GM12891 (cell line): ENCODE measurements at regions not wholly inside any gene's neighbourhood (a gene's known extent, or its start where the extent isn't known, plus 50 kb on each side); places are given as distances from the start of the nearest gene placed in this dataset.

Experiments
- PAX5 ChIP-seq: IDR thresholded peaks from 2 replicates; pipeline ENCODE4 v1.6.1; 2011; ENCODE audit warnings: low read length, moderate library complexity, mild to moderate bottlenecking; ENCODE audit not compliant: insufficient read depth, severe bottlenecking
- POLR2A ChIP-seq: IDR thresholded peaks from 2 replicates; pipeline ENCODE4 v1.6.1; 2011; ENCODE audit warnings: low read depth, low read length, control low read depth
- POLR2AphosphoS5 ChIP-seq: IDR thresholded peaks from 2 replicates; pipeline ENCODE4 v1.6.1; 2011; ENCODE audit warnings: low read depth, low read length, control low read depth
- POU2F2 ChIP-seq: IDR thresholded peaks from 2 replicates; pipeline ENCODE4 v1.6.1; 2011; ENCODE audit warnings: low read depth, mild to moderate bottlenecking, control low read depth, low read length, moderate library complexity

DNA sequence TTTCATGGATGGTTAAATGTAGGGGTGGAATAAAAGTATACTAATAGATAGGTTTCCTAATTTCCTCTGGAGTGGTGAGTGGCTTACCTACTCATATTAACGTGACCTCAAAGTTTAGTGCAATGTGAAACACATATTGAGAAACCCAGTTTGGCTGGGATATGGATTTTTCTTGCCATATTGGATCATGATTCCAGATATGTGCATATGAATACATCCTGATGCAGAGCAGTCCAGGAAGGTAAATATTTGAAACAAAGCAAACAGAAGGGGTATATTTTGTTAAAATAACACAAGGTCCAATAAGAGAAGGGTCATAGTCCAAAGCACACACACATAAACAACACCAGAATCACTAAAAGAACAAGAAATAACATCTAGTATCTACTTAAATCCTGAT is 608.1 kb downstream of the PKHD1 start:
- TF ChIP-seq POLR2AphosphoS5, result no peak
- no peak for TF ChIP-seq POLR2A
- no peak for TF ChIP-seq POU2F2
- TF ChIP-seq PAX5, result no peak
